H9 (cell line): ENCODE measurements at regions not wholly inside any gene's neighbourhood (a gene's known extent, or its start where the extent isn't known, plus 50 kb on each side); places are given as distances from the start of the nearest gene placed in this dataset.

Experiments
- DNase-seq: peaks from one replicate; pipeline ENCODE4 v3.0.0-alpha.2; 2017
- H2AFZ ChIP-seq: one replicate; pipeline ENCODE4 v1.6.1; 2013; ENCODE audit warnings: mild to moderate bottlenecking, low read length, control low read depth, moderate library complexity
- H2AK5ac ChIP-seq: 2 replicates; pipeline ENCODE4 v1.6.1; 2013; ENCODE audit warnings: low read length, control low read depth, mixed read lengths; ENCODE audit not compliant: insufficient read length
- H2BK120ac ChIP-seq: one replicate; pipeline ENCODE4 v1.6.1; 2013; ENCODE audit warnings: low read depth, mild to moderate bottlenecking, low read length, control low read depth, inconsistent platforms; ENCODE audit not compliant: poor library complexity, severe bottlenecking
- H2BK12ac ChIP-seq: 2 replicates; pipeline ENCODE4 v1.6.1; 2013; ENCODE audit warnings: low read length, control low read depth, mixed read lengths, low read depth; ENCODE audit not compliant: insufficient read length
- H2BK15ac ChIP-seq: 2 replicates; pipeline ENCODE4 v1.6.1; 2013; ENCODE audit warnings: low read depth, low read length, control low read depth
- H2BK20ac ChIP-seq: one replicate; pipeline ENCODE4 v1.6.1; 2013; ENCODE audit warnings: low read depth, mild to moderate bottlenecking, low read length, control low read depth, inconsistent platforms; ENCODE audit not compliant: poor library complexity, severe bottlenecking
- H2BK5ac ChIP-seq: 2 replicates; pipeline ENCODE4 v1.6.1; 2013; ENCODE audit warnings: low read length, control low read depth, mixed read lengths; ENCODE audit not compliant: insufficient read length
- H3K14ac ChIP-seq: 2 replicates; pipeline ENCODE4 v1.6.1; 2013; ENCODE audit warnings: low read length, control low read depth; ENCODE audit not compliant: insufficient read depth
- H3K18ac ChIP-seq: 2 replicates; pipeline ENCODE4 v1.6.1; 2013; ENCODE audit warnings: low read depth, mild to moderate bottlenecking, mixed read lengths, low read length, control low read depth; ENCODE audit not compliant: insufficient read length
- H3K23ac ChIP-seq: 2 replicates; pipeline ENCODE4 v1.6.1; 2013; ENCODE audit warnings: low read length, control low read depth, mixed read lengths, low read depth; ENCODE audit not compliant: insufficient read length
- H3K23me2 ChIP-seq: 2 replicates; pipeline ENCODE4 v1.6.1; 2013; ENCODE audit warnings: low read depth, mild to moderate bottlenecking, mixed read lengths, low read length, control low read depth; ENCODE audit not compliant: insufficient read length, poor library complexity, severe bottlenecking
- H3K27ac ChIP-seq: 2 replicates; pipeline ENCODE4 v1.5.1; 2013; ENCODE audit warnings: low read length, control low read depth, mixed read lengths, low read depth; ENCODE audit not compliant: insufficient read length
- H3K27me3 ChIP-seq: 2 replicates; pipeline ENCODE4 v1.6.1; 2013; ENCODE audit warnings: low read length, control low read depth, inconsistent platforms; ENCODE audit not compliant: insufficient read depth
- H3K4ac ChIP-seq: 2 replicates; pipeline ENCODE4 v1.6.1; 2013; ENCODE audit warnings: low read depth, mild to moderate bottlenecking, control low read depth, inconsistent platforms, low read length, moderate library complexity
- H3K4me1 ChIP-seq: 2 replicates; pipeline ENCODE4 v1.6.1; 2013; ENCODE audit warnings: low read length, control low read depth, inconsistent platforms; ENCODE audit not compliant: insufficient read depth
- H3K4me2 ChIP-seq: 2 replicates; pipeline ENCODE4 v1.6.1; 2013; ENCODE audit warnings: low read length, control low read depth, mixed read lengths; ENCODE audit not compliant: insufficient read length, insufficient read depth
- H3K56ac ChIP-seq: 2 replicates; pipeline ENCODE4 v1.6.1; 2013; ENCODE audit warnings: low read depth, mild to moderate bottlenecking, mixed read lengths, low read length, control low read depth; ENCODE audit not compliant: insufficient read length
- H3K79me1 ChIP-seq: 2 replicates; pipeline ENCODE4 v1.6.1; 2013; ENCODE audit warnings: low read depth, mild to moderate bottlenecking, moderate library complexity, low read length, control low read depth, inconsistent platforms; ENCODE audit not compliant: insufficient read depth, poor library complexity, severe bottlenecking
- H3K79me2 ChIP-seq: 2 replicates; pipeline ENCODE4 v1.6.1; 2013; ENCODE audit warnings: low read length, control low read depth, inconsistent platforms; ENCODE audit not compliant: insufficient read depth
- H3K9ac ChIP-seq: 2 replicates; pipeline ENCODE4 v1.6.1; 2013; ENCODE audit warnings: low read length, control low read depth, mixed read lengths; ENCODE audit not compliant: insufficient read length; ENCODE audit errors: extremely low read depth
- H3K9me3 ChIP-seq: one replicate; pipeline ENCODE4 v1.6.1; 2013; ENCODE audit warnings: low read depth, low read length, inconsistent platforms; ENCODE audit not compliant: control insufficient read depth
- H3T11ph ChIP-seq: one replicate; pipeline ENCODE4 v1.6.1; 2013; ENCODE audit warnings: mild to moderate bottlenecking, low read length, control low read depth, inconsistent platforms
- H4K20me1 ChIP-seq: one replicate; pipeline ENCODE4 v1.6.1; 2013; ENCODE audit not compliant: control insufficient read depth, insufficient read length, insufficient read depth
- H4K5ac ChIP-seq: 2 replicates; pipeline ENCODE4 v1.6.1; 2013; ENCODE audit warnings: low read depth, mild to moderate bottlenecking, mixed read lengths, low read length, control low read depth; ENCODE audit not compliant: insufficient read length
- H4K8ac ChIP-seq: replicated peaks from 2 replicates; pipeline ENCODE4 v1.6.1; 2013; ENCODE audit warnings: low read length, control low read depth, mixed read lengths, low read depth; ENCODE audit not compliant: insufficient read length
- H4K91ac ChIP-seq: 2 replicates; pipeline ENCODE4 v1.6.1; 2013; ENCODE audit warnings: low read depth, mild to moderate bottlenecking, moderate library complexity, mixed read lengths, low read length, control low read depth; ENCODE audit not compliant: insufficient read length
- H3K27ac Mint-ChIP-seq, 3 experiments: 2 replicates in 2 of 3; 3 replicates in 1 of 3; pipeline ENCODE4 v1.8.0; 2020 to 2021; ENCODE audit warnings: mixed read lengths in 3 of 3, mild to moderate bottlenecking in 1 of 3, moderate library complexity in 1 of 3
- H3K27me3 Mint-ChIP-seq: 2 replicates; pipeline ENCODE4 v1.8.0; 2021; ENCODE audit warnings: low read depth, mild to moderate bottlenecking, moderate library complexity, mixed read lengths
- H3K36me3 Mint-ChIP-seq, 3 experiments: 2 replicates in 2 of 3; 3 replicates in 1 of 3; pipeline ENCODE4 v1.8.0; 2020 to 2021; ENCODE audit warnings: low read depth in 3 of 3, mixed read lengths in 3 of 3; ENCODE audit not compliant: insufficient read depth in 1 of 3
- H3K4me1 Mint-ChIP-seq, 2 experiments: 2 replicates each; pipeline ENCODE4 v1.8.0; 2020; ENCODE audit warnings: mixed read lengths in 2 of 2
- H3K4me3 Mint-ChIP-seq, 2 experiments: 2 replicates in 1 of 2; 3 replicates in 1 of 2; pipeline ENCODE4 v1.8.0; 2020 to 2021; ENCODE audit warnings: mild to moderate bottlenecking in 2 of 2, mixed read lengths in 2 of 2, moderate library complexity in 1 of 2
- H3K9me3 Mint-ChIP-seq, 2 experiments: 2 replicates in 1 of 2; 3 replicates in 1 of 2; pipeline ENCODE4 v1.8.0; 2020; ENCODE audit warnings: mild to moderate bottlenecking in 2 of 2, mixed read lengths in 2 of 2, moderate library complexity in 1 of 2
- WGBS: extraction: QIAGEN DNeasy Blood & Tissue Kit; methylation state at CpG from one replicate; pipeline ENCODE4 v1.1.7; 2013; ENCODE audit warnings: missing lambda C conversion rate, low lambda C conversion rate, mixed read lengths; ENCODE audit not compliant: insufficient read length; ENCODE audit errors: extremely low coverage; 5-methylcytosine and 5-hydroxymethylcytosine counted together
- TF ChIP-seq, protein P1 (sequence below): fragments of 200-600 bp; sonication (generic); conservative IDR thresholded peaks from 3 replicates; pipeline ENCODE4 v1.8.0; 2021; ENCODE audit warnings: antibody characterized with exemption, mild to moderate bottlenecking

DNA sequence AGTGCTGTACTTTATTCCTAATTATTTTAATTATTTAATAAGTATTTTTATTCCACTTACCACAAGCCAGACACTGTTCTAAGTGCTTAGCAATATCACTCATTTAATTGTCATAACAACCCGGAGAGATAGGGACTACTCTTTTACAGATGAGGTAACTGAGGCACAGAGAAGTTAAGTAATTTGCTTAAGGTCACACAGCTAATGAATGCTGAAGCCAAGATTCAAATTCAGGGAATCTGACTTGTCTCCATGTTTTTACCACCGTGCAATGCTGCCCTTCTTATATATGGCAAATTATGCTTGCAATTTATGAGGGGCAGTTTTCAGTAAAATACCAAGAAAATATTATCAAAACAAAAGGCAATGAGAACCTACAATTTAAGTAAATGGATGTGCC lies 168.4 kb upstream of the KIF2A start:
- H3K56ac ChIP-seq: no peak overlapping the region
- no peak overlapping the region for H3T11ph ChIP-seq
- H3K4me2 ChIP-seq: no peak overlapping the region
- no CpG with 5 or more reads among the region's 2 CpGs for WGBS
- H2AFZ ChIP-seq: no peak overlapping the region
- no peak overlapping the region for H2BK20ac ChIP-seq
- H3K23me2 ChIP-seq: no peaks in the 10 kb centered on the region
- no peak overlapping the region for H2AK5ac ChIP-seq
- Mint-ChIP-seq H3K27ac (no peak overlapping the region), H3K4me1 (peaks cover 31 to 37% of the 10 kb centered on the region in 2 experiments), H3K9me3 (peaks cover 3 to 6% of the 10 kb centered on the region in 2 experiments; a peak in 3 of 5 replicates), H3K27me3 (peaks cover 2% of the 10 kb centered on the region; the same call in 1 of the 2 replicates), H3K36me3 (no peaks in the 10 kb centered on the region; a peak in 2 of 7 replicates), H3K4me3 (no peak overlapping the region)
- no peak overlapping the region for H3K14ac ChIP-seq
- no peak overlapping the region for H2BK15ac ChIP-seq
- no peak overlapping the region for H4K8ac ChIP-seq
- H2BK5ac ChIP-seq: no peak overlapping the region
- H4K91ac ChIP-seq: no peak overlapping the region
- no peaks in the 10 kb centered on the region for H4K20me1 ChIP-seq
- H3K79me1 ChIP-seq: no peaks in the 10 kb centered on the region
- no peak overlapping the region for H3K23ac ChIP-seq
- H3K4ac ChIP-seq: no peak overlapping the region
- H2BK12ac ChIP-seq: no peak overlapping the region
- H3K18ac ChIP-seq: no peak overlapping the region
- H4K5ac ChIP-seq: no peak overlapping the region
- TF ChIP-seq, protein P1, sequence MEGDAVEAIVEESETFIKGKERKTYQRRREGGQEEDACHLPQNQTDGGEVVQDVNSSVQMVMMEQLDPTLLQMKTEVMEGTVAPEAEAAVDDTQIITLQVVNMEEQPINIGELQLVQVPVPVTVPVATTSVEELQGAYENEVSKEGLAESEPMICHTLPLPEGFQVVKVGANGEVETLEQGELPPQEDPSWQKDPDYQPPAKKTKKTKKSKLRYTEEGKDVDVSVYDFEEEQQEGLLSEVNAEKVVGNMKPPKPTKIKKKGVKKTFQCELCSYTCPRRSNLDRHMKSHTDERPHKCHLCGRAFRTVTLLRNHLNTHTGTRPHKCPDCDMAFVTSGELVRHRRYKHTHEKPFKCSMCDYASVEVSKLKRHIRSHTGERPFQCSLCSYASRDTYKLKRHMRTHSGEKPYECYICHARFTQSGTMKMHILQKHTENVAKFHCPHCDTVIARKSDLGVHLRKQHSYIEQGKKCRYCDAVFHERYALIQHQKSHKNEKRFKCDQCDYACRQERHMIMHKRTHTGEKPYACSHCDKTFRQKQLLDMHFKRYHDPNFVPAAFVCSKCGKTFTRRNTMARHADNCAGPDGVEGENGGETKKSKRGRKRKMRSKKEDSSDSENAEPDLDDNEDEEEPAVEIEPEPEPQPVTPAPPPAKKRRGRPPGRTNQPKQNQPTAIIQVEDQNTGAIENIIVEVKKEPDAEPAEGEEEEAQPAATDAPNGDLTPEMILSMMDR: no peak
- H3K9ac ChIP-seq: no peak overlapping the region
- no peak for DNase-seq
- H3K9me3 ChIP-seq: no peaks in the 10 kb centered on the region
- no peaks in the 10 kb centered on the region for H3K79me2 ChIP-seq
- no peak overlapping the region for H3K27ac ChIP-seq
- H3K4me1 ChIP-seq: no peaks in the 10 kb centered on the region; the same call in 1 of the 2 replicates
- H3K27me3 ChIP-seq: no peaks in the 10 kb centered on the region
- no peak overlapping the region for H2BK120ac ChIP-seq
